HepG2 (cell line): ENCODE measurements at regions not wholly inside any gene's neighbourhood (a gene's known extent, or its start where the extent isn't known, plus 50 kb on each side); places are given as distances from the start of the nearest gene placed in this dataset.
A peak's percentile ranks its signal among the peaks of the same experiment; 100 is the strongest.

Source experiments
- AHDC1 ChIP-seq: sonication (generic); formaldehyde crosslinking; IDR thresholded peaks from 2 replicates; pipeline ENCODE4 v1.5.1; 2020; ENCODE audit warnings: mild to moderate bottlenecking, missing genetic modification reagents, borderline replicate concordance
- ARID5B ChIP-seq: IDR thresholded peaks from 2 replicates; pipeline ENCODE4 v1.4.0; 2020; ENCODE audit warnings: mild to moderate bottlenecking, missing genetic modification reagents
- ATF7-NPFF ChIP-seq: sonication (generic); formaldehyde crosslinking; IDR thresholded peaks from 2 replicates; pipeline ENCODE4 v1.8.1; 2023; ENCODE audit warnings: mild to moderate bottlenecking, low read depth, missing genetic modification reagents, moderate library complexity
- HNF4A ChIP-seq: sonication (generic); formaldehyde crosslinking; IDR thresholded peaks from 2 replicates; pipeline ENCODE4 v1.4.0; 2020; ENCODE audit warnings: missing genetic modification reagents
- PAXIP1 ChIP-seq: sonication (generic); formaldehyde crosslinking; conservative IDR thresholded peaks from 2 replicates; pipeline ENCODE4 v1.4.0; 2020; ENCODE audit warnings: mild to moderate bottlenecking, missing genetic modification reagents, moderate library complexity
- SOX5 ChIP-seq: IDR thresholded peaks from 2 replicates; pipeline ENCODE4 v1.6.1; 2016; ENCODE audit warnings: borderline replicate concordance
- SOX6 ChIP-seq, 2 experiments: fragments of 450-650 bp in 1 of 2; sonication (generic) in 1 of 2; formaldehyde crosslinking in 1 of 2; IDR thresholded peaks; 2 replicates each; pipeline versions ENCODE4 v1.4.0 to v1.6.1; 2017 to 2020; ENCODE audit warnings: antibody characterized with exemption in 1 of 2, mild to moderate bottlenecking in 1 of 2, missing genetic modification reagents in 1 of 2
- SP5 ChIP-seq: IDR thresholded peaks from 2 replicates; pipeline ENCODE4 v1.6.1; 2016; ENCODE audit warnings: low read depth, borderline replicate concordance
- ZNF256 ChIP-seq: sonication (generic); formaldehyde crosslinking; conservative IDR thresholded peaks from 2 replicates; pipeline ENCODE4 v1.4.0; 2020; ENCODE audit warnings: missing genetic modification reagents
- ZNF512B ChIP-seq: sonication (generic); formaldehyde crosslinking; IDR thresholded peaks from 2 replicates; pipeline ENCODE4 v1.5.1; 2020; ENCODE audit warnings: missing genetic modification reagents, mild to moderate bottlenecking, borderline replicate concordance
- TF ChIP-seq, protein P1 (sequence below): IDR thresholded peaks from 2 replicates; pipeline ENCODE4 v1.6.1; 2012; ENCODE audit warnings: low read depth, low read length, improper control_type of control experiment

DNA sequence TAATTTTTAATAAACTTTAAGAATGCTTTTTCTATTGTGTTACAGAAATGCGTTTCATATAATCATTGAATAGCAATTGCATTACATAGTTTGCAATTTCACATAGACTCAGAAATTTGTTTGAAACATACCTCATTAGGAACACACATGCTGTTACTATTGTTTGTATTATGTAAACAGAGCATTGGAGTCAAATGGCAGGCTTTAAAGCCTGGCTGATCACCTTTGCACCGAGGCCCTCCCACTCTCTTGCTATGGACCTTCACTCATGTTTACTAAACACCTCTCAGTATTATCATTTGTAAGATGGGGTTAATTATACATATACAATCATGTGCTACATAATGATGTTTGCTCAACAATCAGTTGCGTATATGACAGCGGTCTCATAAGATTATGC, 203.6 kb upstream of the NPSR1 start (continued):
- TF ChIP-seq ARID5B (CRISPR knock-in tag): peak; percentile 54
- TF ChIP-seq PAXIP1 (CRISPR knock-in tag): peak; percentile 53
- TF ChIP-seq SOX5 (CRISPR knock-in tag): peak; percentile 77
- TF ChIP-seq ZNF256 (CRISPR knock-in tag): no peak
- TF ChIP-seq, protein P1, sequence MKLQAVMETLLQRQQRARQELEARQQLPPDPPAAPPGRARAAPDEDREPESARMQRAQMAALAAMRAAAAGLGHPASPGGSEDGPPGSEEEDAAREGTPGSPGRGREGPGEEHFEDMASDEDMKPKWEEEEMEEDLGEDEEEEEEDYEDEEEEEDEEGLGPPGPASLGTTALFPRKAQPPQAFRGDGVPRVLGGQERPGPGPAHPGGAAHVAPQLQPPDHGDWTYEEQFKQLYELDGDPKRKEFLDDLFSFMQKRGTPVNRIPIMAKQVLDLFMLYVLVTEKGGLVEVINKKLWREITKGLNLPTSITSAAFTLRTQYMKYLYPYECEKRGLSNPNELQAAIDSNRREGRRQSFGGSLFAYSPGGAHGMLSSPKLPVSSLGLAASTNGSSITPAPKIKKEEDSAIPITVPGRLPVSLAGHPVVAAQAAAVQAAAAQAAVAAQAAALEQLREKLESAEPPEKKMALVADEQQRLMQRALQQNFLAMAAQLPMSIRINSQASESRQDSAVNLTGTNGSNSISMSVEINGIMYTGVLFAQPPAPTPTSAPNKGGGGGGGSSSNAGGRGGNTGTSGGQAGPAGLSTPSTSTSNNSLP: peak; percentile 40; the same call in 1 of the 2 replicates
- TF ChIP-seq SP5 (CRISPR knock-in tag): 0 out of 2 replicates have a peak, but pooled peaks have one; percentile 35
- no peak for TF ChIP-seq ZNF512B (CRISPR knock-in tag)
- peak; percentile 45 for TF ChIP-seq HNF4A
- TF ChIP-seq ATF7-NPFF (CRISPR knock-in tag): no peak
- no peak for TF ChIP-seq SOX6 (IDR thresholded peaks at IDR 0.05)
- TF ChIP-seq SOX6 (CRISPR knock-in tag; IDR thresholded peaks at IDR 0.05): peak; percentile 67
- peak; percentile 20; the same call in 1 of the 2 replicates for TF ChIP-seq AHDC1 (CRISPR knock-in tag)
